H1 (cell line): ENCODE measurements at regions not wholly inside any gene's neighbourhood (a gene's known extent, or its start where the extent isn't known, plus 50 kb on each side); places are given as distances from the start of the nearest gene placed in this dataset.

ENCODE experiments used
- CTCF ChIA-PET: fragments of 300-600 bp; sonication (Branson Sonifier 250); formaldehyde crosslinking; loops from one replicate; lab custom pipeline; 2021; ENCODE audit not compliant: partially characterized antibody; lab: Charles Lee
- POLR2A ChIA-PET: fragments of 300-600 bp; sonication (Branson Sonifier 250); formaldehyde crosslinking; loops from one replicate; lab custom pipeline; 2021; ENCODE audit warnings: inconsistent platforms; ENCODE audit not compliant: partially characterized antibody; lab: Charles Lee
- DNase-seq, 2 experiments: peaks; one replicate each; pipeline versions ENCODE4 v3.0.0 to v3.0.0-alpha.2; 2010 to 2022; ENCODE audit warnings: low spot score in 2 of 2, low read depth in 1 of 2, mixed read lengths in 1 of 2
- FAIRE-seq: peaks from 2 replicates; lab custom pipeline; 2011; peaks lifted over from hg19 to GRCh38; lab: Jason Lieb, UNC
- H2AFZ ChIP-seq: 2 replicates; pipeline ENCODE4 v1.8.1; 2012; ENCODE audit warnings: low read length, inconsistent platforms
- H2AK5ac ChIP-seq: 2 replicates; pipeline ENCODE4 v1.6.1; 2013; ENCODE audit warnings: low read depth, low read length
- H2BK120ac ChIP-seq: replicated peaks from 2 replicates; pipeline ENCODE3; 2013; ENCODE audit warnings: low read depth, low read length, inconsistent platforms
- H2BK12ac ChIP-seq: 2 replicates; pipeline ENCODE4 v1.6.1; 2013; ENCODE audit warnings: low read depth, low read length
- H2BK15ac ChIP-seq: 2 replicates; pipeline ENCODE4 v1.6.1; 2013; ENCODE audit warnings: low read length
- H2BK20ac ChIP-seq: 2 replicates; pipeline ENCODE4 v1.6.1; 2013; ENCODE audit warnings: low read length
- H2BK5ac ChIP-seq: 2 replicates; pipeline ENCODE4 v1.6.1; 2013; ENCODE audit warnings: low read depth, low read length
- H3K14ac ChIP-seq: 2 replicates; pipeline ENCODE4 v1.6.1; 2013; ENCODE audit warnings: inconsistent platforms; ENCODE audit not compliant: insufficient read length
- H3K18ac ChIP-seq: 2 replicates; pipeline ENCODE4 v1.6.1; 2013; ENCODE audit warnings: low read length; ENCODE audit errors: extremely low read depth
- H3K23ac ChIP-seq: 2 replicates; pipeline ENCODE4 v1.6.1; 2013; ENCODE audit warnings: inconsistent platforms; ENCODE audit not compliant: insufficient read length
- H3K23me2 ChIP-seq: 2 replicates; pipeline ENCODE4 v1.6.1; 2013; ENCODE audit warnings: low read depth, low read length
- H3K27ac ChIP-seq: 2 replicates; pipeline ENCODE4 v1.6.1; 2011; ENCODE audit warnings: low read depth, low read length, inconsistent platforms
- H3K27me3 ChIP-seq, 4 experiments: replicated peaks in 1 of 4; 1 replicate in 1 of 4; 2 replicates in 3 of 4; pipeline versions ENCODE4 v1.6.1 to v1.8.1; 2011 to 2013; ENCODE audit warnings: low read length in 3 of 4, mild to moderate bottlenecking in 3 of 4, inconsistent platforms in 2 of 4, mixed read lengths in 2 of 4, moderate library complexity in 1 of 4; ENCODE audit not compliant: control insufficient read depth in 3 of 4, insufficient read depth in 3 of 4; ENCODE audit errors: extremely low read depth in 1 of 4
- H3K36me3 ChIP-seq, 4 experiments: 2 replicates each; pipeline versions ENCODE4 v1.6.1 to v1.8.1; 2011 to 2013; ENCODE audit warnings: mild to moderate bottlenecking in 4 of 4, low read length in 3 of 4, moderate library complexity in 2 of 4, control low read depth in 1 of 4, inconsistent platforms in 1 of 4; ENCODE audit not compliant: insufficient read depth in 4 of 4, control insufficient read depth in 2 of 4
- H3K4ac ChIP-seq: replicated peaks from 2 replicates; pipeline ENCODE3; 2013; ENCODE audit warnings: low read length, low read depth, mixed read lengths, inconsistent platforms; ENCODE audit not compliant: insufficient read length
- H3K4me1 ChIP-seq, 4 experiments: replicated peaks in 1 of 4; 1 replicate in 1 of 4; 2 replicates in 3 of 4; pipeline versions ENCODE4 v1.6.1 to v1.8.1; 2011 to 2013; ENCODE audit warnings: low read length in 3 of 4, inconsistent platforms in 2 of 4, mixed read lengths in 1 of 4; ENCODE audit not compliant: insufficient read depth in 4 of 4, control insufficient read depth in 3 of 4
- H3K4me2 ChIP-seq, 2 experiments: 2 replicates each; pipeline versions ENCODE4 v1.6.1 to v1.8.1; 2011 to 2013; ENCODE audit warnings: low read depth in 2 of 2, low read length in 2 of 2, control low read depth in 1 of 2, inconsistent platforms in 1 of 2, mild to moderate bottlenecking in 1 of 2; ENCODE audit not compliant: insufficient read depth in 1 of 2
- H3K4me3 ChIP-seq, 4 experiments: fragments of 200-600, 300-600 bp in 1 of 4; sonication (generic), shearing (Covaris generic), sonication (Bioruptor Twin) in 1 of 4; 2 replicates each; pipeline versions ENCODE4 v1.5.1 to v1.8.1; 2011 to 2016; ENCODE audit warnings: low read length in 4 of 4, low read depth in 3 of 4, control low read depth in 2 of 4, inconsistent platforms in 2 of 4, mild to moderate bottlenecking in 2 of 4, mixed read lengths in 1 of 4, moderate library complexity in 1 of 4; ENCODE audit not compliant: insufficient read depth in 2 of 4; ENCODE audit errors: extremely low read depth in 1 of 4
- H3K56ac ChIP-seq: replicated peaks from 2 replicates; pipeline ENCODE3; 2013; ENCODE audit warnings: low read depth, mild to moderate bottlenecking, mixed read lengths, low read length, inconsistent platforms; ENCODE audit not compliant: insufficient read length
- H3K79me1 ChIP-seq: 2 replicates; pipeline ENCODE4 v1.6.1; 2013; ENCODE audit warnings: low read depth, low read length, control low read depth
- H3K79me2 ChIP-seq, 2 experiments: 2 replicates each; pipeline versions ENCODE4 v1.6.1 to v1.8.1; 2012 to 2013; ENCODE audit warnings: low read length in 2 of 2, mild to moderate bottlenecking in 2 of 2, inconsistent platforms in 1 of 2; ENCODE audit not compliant: insufficient read depth in 2 of 2, control insufficient read depth in 1 of 2
- H3K9ac ChIP-seq, 4 experiments: replicated peaks in 1 of 4; 1 replicate in 1 of 4; 2 replicates in 3 of 4; pipeline versions ENCODE4 v1.6.1 to v1.8.1; 2011 to 2013; ENCODE audit warnings: low read depth in 3 of 4, low read length in 3 of 4, control low read depth in 2 of 4, mild to moderate bottlenecking in 2 of 4, moderate library complexity in 2 of 4, inconsistent platforms in 1 of 4; ENCODE audit errors: extremely low read depth in 1 of 4
- H3K9me3 ChIP-seq, 2 experiments: 2 replicates each; pipeline versions ENCODE4 v1.6.1 to v1.8.1; 2012 to 2013; ENCODE audit warnings: mild to moderate bottlenecking in 2 of 2, moderate library complexity in 2 of 2, control low read depth in 1 of 2, inconsistent platforms in 1 of 2, low read depth in 1 of 2, low read length in 1 of 2, mixed read lengths in 1 of 2; ENCODE audit not compliant: insufficient read depth in 2 of 2
- H4K20me1 ChIP-seq, 2 experiments: replicated peaks in 1 of 2; 2 replicates each; pipeline versions ENCODE3 to v1.8.1; 2011 to 2013; ENCODE audit warnings: inconsistent platforms in 2 of 2, low read length in 2 of 2, mild to moderate bottlenecking in 1 of 2; ENCODE audit not compliant: insufficient read depth in 2 of 2, control insufficient read depth in 1 of 2
- H4K5ac ChIP-seq: 2 replicates; pipeline ENCODE4 v1.6.1; 2013; ENCODE audit warnings: low read length, low read depth, mixed read lengths, inconsistent platforms; ENCODE audit not compliant: insufficient read length
- H4K8ac ChIP-seq: 2 replicates; pipeline ENCODE4 v1.8.0; 2013; ENCODE audit warnings: mild to moderate bottlenecking, moderate library complexity, low read length, inconsistent platforms; ENCODE audit not compliant: insufficient read depth; ENCODE audit errors: extremely low read depth
- H4K91ac ChIP-seq: replicated peaks from 2 replicates; pipeline ENCODE3; 2013; ENCODE audit warnings: low read length, mixed read lengths, inconsistent platforms; ENCODE audit not compliant: insufficient read length
- ATF2 ChIP-seq: IDR thresholded peaks from 2 replicates; pipeline ENCODE4 v1.6.1; 2012; ENCODE audit warnings: low read length, inconsistent platforms
- BRCA1 ChIP-seq: IDR thresholded peaks from 2 replicates; pipeline ENCODE4 v1.6.1; 2012; ENCODE audit warnings: low read depth, low read length, improper control_type of control experiment
- CEBPB ChIP-seq: IDR thresholded peaks from 2 replicates; pipeline ENCODE4 v1.6.1; 2012; ENCODE audit warnings: low read depth, low read length
- EZH2 ChIP-seq: fragments of 200-600 bp; sonication (generic); IDR thresholded peaks from 2 replicates; pipeline ENCODE4 v1.7.1; 2012; ENCODE audit warnings: low read depth, mild to moderate bottlenecking, moderate library complexity, low read length, inconsistent platforms; ENCODE audit not compliant: severe bottlenecking
- JUND ChIP-seq: IDR thresholded peaks from 2 replicates; pipeline ENCODE4 v1.6.1; 2011; ENCODE audit warnings: mild to moderate bottlenecking, improper control_type of control experiment, low read length
- MAFK ChIP-seq: IDR thresholded peaks from 2 replicates; pipeline ENCODE4 v1.6.1; 2012; ENCODE audit warnings: low read depth, mild to moderate bottlenecking, improper control_type of control experiment, low read length
- NRF1 ChIP-seq: IDR thresholded peaks from 2 replicates; pipeline ENCODE4 v1.6.1; 2011; ENCODE audit warnings: mild to moderate bottlenecking, low read depth, low read length, improper control_type of control experiment
- POLR2AphosphoS5 ChIP-seq: IDR thresholded peaks from 2 replicates; pipeline ENCODE4 v1.6.1; 2011; ENCODE audit warnings: low read depth, low read length
- RFX5 ChIP-seq: IDR thresholded peaks from 2 replicates; pipeline ENCODE4 v1.6.1; 2011; ENCODE audit warnings: low read depth, low read length, improper control_type of control experiment, borderline replicate concordance
- SIRT6 ChIP-seq: IDR thresholded peaks from one replicate; pipeline ENCODE4 v1.7.1; 2012; ENCODE audit warnings: low read length, inconsistent platforms
- SIX5 ChIP-seq: IDR thresholded peaks from 2 replicates; pipeline ENCODE4 v1.6.1; 2011; ENCODE audit warnings: mild to moderate bottlenecking, low read depth, low read length
- SP1 ChIP-seq: IDR thresholded peaks from 2 replicates; pipeline ENCODE4 v1.6.1; 2011; ENCODE audit warnings: low read depth, low read length
- SP2 ChIP-seq: IDR thresholded peaks from 2 replicates; pipeline ENCODE4 v1.6.1; 2012; ENCODE audit warnings: mild to moderate bottlenecking, low read length, inconsistent platforms
- TAF1 ChIP-seq: IDR thresholded peaks from 2 replicates; pipeline ENCODE4 v1.6.1; 2011; ENCODE audit warnings: mild to moderate bottlenecking, low read depth, low read length
- ZNF274 ChIP-seq: IDR thresholded peaks from 2 replicates; pipeline ENCODE4 v1.7.0; 2012; ENCODE audit warnings: low read length, borderline replicate concordance; ENCODE audit errors: extremely low read depth
- WGBS, 2 experiments: shearing (Covaris generic) in 1 of 2; methylation state at CpG; one replicate each; pipeline versions ENCODE4 v1.1.6 to v1.1.7; 2013 to 2015; ENCODE audit warnings: low lambda C conversion rate in 2 of 2, mixed read lengths in 2 of 2, inconsistent platforms in 1 of 2, low coverage in 1 of 2, missing lambda C conversion rate in 1 of 2; ENCODE audit not compliant: insufficient replicate concordance in 2 of 2, insufficient coverage in 1 of 2, insufficient read length in 1 of 2; ENCODE audit errors: extremely low coverage in 1 of 2, missing lambda C conversion rate in 1 of 2; 5-methylcytosine and 5-hydroxymethylcytosine counted together

- no peak overlapping the region for H2BK20ac ChIP-seq
- no peak overlapping the region for H2BK15ac ChIP-seq
- H3K23ac ChIP-seq = no peak overlapping the region
- no peak overlapping the region for H3K18ac ChIP-seq
- POLR2A ChIA-PET = no interaction called here
- WGBS, 2 experiments = 92% methylated on average over 1 of the region's 1 CpG; no CpG with 5 or more reads in 1 of the 2 experiments
- DNase-seq (no peak), FAIRE-seq (no peak)
- H2AFZ ChIP-seq = no peak overlapping the region
- H3K14ac ChIP-seq = no peak overlapping the region
- H3K4me3 ChIP-seq = no peak overlapping the region
- H3K79me1 ChIP-seq = no peaks in the 10 kb centered on the region; the same call in 1 of the 2 replicates
- no peak overlapping the region for H3K27ac ChIP-seq
- H2AK5ac ChIP-seq = no peak overlapping the region
- H4K8ac ChIP-seq = no peak overlapping the region
- H3K9me3 ChIP-seq = no peaks in the 10 kb centered on the region
- peaks cover 0 to 5% (median 3%) of the 10 kb centered on the region in 4 experiments; a peak in 3 of 7 replicates for H3K4me1 ChIP-seq
- no peak overlapping the region for H4K5ac ChIP-seq
- H4K91ac ChIP-seq = no peak overlapping the region
- H3K4me2 ChIP-seq = no peak overlapping the region
- H3K36me3 ChIP-seq = no peaks in the 10 kb centered on the region
- no peak overlapping the region for H2BK120ac ChIP-seq
- no peak overlapping the region for H3K4ac ChIP-seq
- H3K79me2 ChIP-seq = peaks cover 0 to 67% of the 10 kb centered on the region in 2 experiments; a peak in 3 of 4 replicates
- H3K56ac ChIP-seq = no peak overlapping the region
- H2BK5ac ChIP-seq = no peak overlapping the region
- CTCF ChIA-PET = interaction anchor here (0.9 to 1.5 kb wide), 2 partner anchors 11 to 12 kb away, joined by 3 read pairs; no protein-coding TSS in a partner anchor
- peaks cover 0 to 3% of the 10 kb centered on the region in 2 experiments for H4K20me1 ChIP-seq
- no peaks in the 10 kb centered on the region for H3K27me3 ChIP-seq
- H2BK12ac ChIP-seq = no peak overlapping the region
- H3K9ac ChIP-seq = no peak overlapping the region
- no peaks in the 10 kb centered on the region; the same call in 1 of the 2 replicates for H3K23me2 ChIP-seq
- no peak for TF ChIP-seq EZH2
- no peak for TF ChIP-seq ATF2
- no peak for TF ChIP-seq JUND
- TF ChIP-seq TAF1 = no peak
- no peak for TF ChIP-seq CEBPB
- no peak for TF ChIP-seq POLR2AphosphoS5
- no peak for TF ChIP-seq BRCA1
- TF ChIP-seq NRF1 = no peak
- no peak for TF ChIP-seq MAFK
- TF ChIP-seq ZNF274 = no peak
- TF ChIP-seq SP1 = no peak
- TF ChIP-seq SIRT6 = no peak
- no peak for TF ChIP-seq SP2
- TF ChIP-seq RFX5 = no peak
- no peak for TF ChIP-seq SIX5
Measured at GRCh38 chr4:151462554-151462953, 53.6 kb downstream of the FHIP1A start.
